ENCODE measurements at regions not wholly inside any gene's neighbourhood (a gene's known extent, or its start where the extent isn't known, plus 50 kb on each side); places are given as distances from the start of the nearest gene placed in this dataset.

- no peaks in the 10 kb centered on the region for H3K36me3 ChIP-seq
- no peak for DNase-seq
- no peaks in the 10 kb centered on the region for H3K9me3 ChIP-seq
- no peak overlapping the region for H3K27ac ChIP-seq
- 50 to 68% (median 57%) methylated on average over 2 of the region's 2 CpGs for WGBS, 4 donors
- H3K4me3 ChIP-seq = no peak overlapping the region
- no peaks in the 10 kb centered on the region for H3K27me3 ChIP-seq
- TF ChIP-seq POLR2A (IDR thresholded peaks at IDR 0.05) = no peak
- TF ChIP-seq CTCF (IDR thresholded peaks at IDR 0.05) = no peak
- intact Hi-C loops (cut with DNase I) = no loop called here
- no peak for ATAC-seq
- H3K4me1 ChIP-seq = no peaks in the 10 kb centered on the region
Measured at GRCh38 chr14:26218861-26219260, 379.0 kb downstream of the NOVA1 start.

- no peak for ATAC-seq
- TF ChIP-seq POLR2A (IDR thresholded peaks at IDR 0.05) (no peak), CTCF (IDR thresholded peaks at IDR 0.05) (no peak)
Measured at GRCh38 chr14:26217778-26218177, 380.1 kb downstream of the NOVA1 start.

GRCh38 chr14:26216786-26217185 lies 381.0 kb downstream of the NOVA1 start:
- intact Hi-C loops (cut with DNase I) = no loop called here
- no peak for ATAC-seq
- H3K9me3 ChIP-seq = no peaks in the 10 kb centered on the region
- H3K27ac ChIP-seq = no peak overlapping the region
- H3K4me3 ChIP-seq = no peak overlapping the region
- H3K27me3 ChIP-seq = no peaks in the 10 kb centered on the region
- DNase-seq = no peak
- TF ChIP-seq CTCF (IDR thresholded peaks at IDR 0.05) = no peak
- no peak for TF ChIP-seq POLR2A (IDR thresholded peaks at IDR 0.05)
- WGBS, 4 donors = 63 to 74% (median 71%) methylated on average over 5 of the region's 5 CpGs
- no peaks in the 10 kb centered on the region for H3K36me3 ChIP-seq
- H3K4me1 ChIP-seq = no peaks in the 10 kb centered on the region

More at GRCh38 chr14:26217778-26218177, 380.1 kb downstream of the NOVA1 start:
- Histone ChIP-seq H3K27ac (no peak overlapping the region), H3K4me1 (no peaks in the 10 kb centered on the region), H3K27me3 (no peaks in the 10 kb centered on the region), H3K9me3 (no peaks in the 10 kb centered on the region), H3K36me3 (no peaks in the 10 kb centered on the region), H3K4me3 (no peak overlapping the region)
- DNase-seq = no peak
- WGBS, 4 donors = 78 to 80% (median 80%) methylated on average over 2 of the region's 2 CpGs
- intact Hi-C loops (cut with DNase I) = no loop called here

- TF ChIP-seq POLR2A (IDR thresholded peaks at IDR 0.05) (no peak), CTCF (IDR thresholded peaks at IDR 0.05) (no peak)
- 82 to 91% (median 86%) methylated on average over 1 of the region's 1 CpG for WGBS, 4 donors
- DNase-seq (no peak), ATAC-seq (no peak)
- no peaks in the 10 kb centered on the region for H3K9me3 ChIP-seq
- no peak overlapping the region for H3K4me3 ChIP-seq
- H3K27me3 ChIP-seq = peaks cover 0 to 5% (median 0%) of the 10 kb centered on the region in 9 donors
- H3K27ac ChIP-seq = no peak overlapping the region
- no peaks in the 10 kb centered on the region for H3K4me1 ChIP-seq
- intact Hi-C loops (cut with DNase I) = no loop called here
- H3K36me3 ChIP-seq = no peaks in the 10 kb centered on the region
Measured at GRCh38 chr14:26213846-26214575, 383.8 kb downstream of the NOVA1 start.
